ENCODE measurements at regions not wholly inside any gene's neighbourhood (a gene's known extent, or its start where the extent isn't known, plus 50 kb on each side); places are given as distances from the start of the nearest gene placed in this dataset.

- no peak for TF ChIP-seq EZH2phosphoT487 (IDR thresholded peaks at IDR 0.05; ENCODE audit: insufficient read depth, low read depth)
- no peak for TF ChIP-seq EZH2 (IDR thresholded peaks at IDR 0.05; ENCODE audit: insufficient read depth, poor library complexity, severe bottlenecking)
These were observed 443.4 kb upstream of the MMS22L start for GRCh38 chr6:97726378-97726777.

Data from GM23248 (cell line).